Stimulated activated CD4-positive, alpha-beta T cell treated with anti-CD3 and anti-CD28 coated beads, Interleukin-2, amount 100 ng/mL, for 48 hours (primary cell): ENCODE measurements at regions not wholly inside any gene's neighbourhood (a gene's known extent, or its start where the extent isn't known, plus 50 kb on each side); places are given as distances from the start of the nearest gene placed in this dataset.

Experiments
- DNase-seq, 2 donors: peaks; one replicate each; pipeline ENCODE4 v3.0.0-alpha.2; 2020

- DNase-seq = no peak
Observed at GRCh38 chr3:104987859-104988258, 378.9 kb upstream of the ALCAM start.

- no peak for DNase-seq
Observed at GRCh38 chr3:104988496-104988895, 378.2 kb upstream of the ALCAM start.

GRCh38 chr3:104989878-104990277 lies 376.8 kb upstream of the ALCAM start:
- DNase-seq = no peak

DNA sequence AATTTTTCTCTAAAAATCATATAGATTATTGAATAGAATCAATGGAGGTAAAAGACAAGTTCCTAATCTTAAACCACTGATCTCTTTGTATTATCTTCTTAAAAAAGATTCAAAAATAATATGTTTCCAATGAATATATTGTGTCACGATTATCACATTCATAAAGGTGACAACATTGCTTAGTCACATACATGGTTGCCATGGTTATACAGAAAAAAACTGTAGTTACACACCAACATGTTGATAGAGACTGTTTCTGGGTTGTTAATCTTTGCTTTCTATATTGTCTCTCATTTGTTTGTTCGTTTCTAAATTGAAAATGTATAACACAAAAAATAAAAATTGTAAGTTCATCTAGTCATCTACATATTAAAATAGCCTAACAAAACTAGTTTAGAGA lies 376.0 kb upstream of the ALCAM start:
- DNase-seq = no peak

DNA sequence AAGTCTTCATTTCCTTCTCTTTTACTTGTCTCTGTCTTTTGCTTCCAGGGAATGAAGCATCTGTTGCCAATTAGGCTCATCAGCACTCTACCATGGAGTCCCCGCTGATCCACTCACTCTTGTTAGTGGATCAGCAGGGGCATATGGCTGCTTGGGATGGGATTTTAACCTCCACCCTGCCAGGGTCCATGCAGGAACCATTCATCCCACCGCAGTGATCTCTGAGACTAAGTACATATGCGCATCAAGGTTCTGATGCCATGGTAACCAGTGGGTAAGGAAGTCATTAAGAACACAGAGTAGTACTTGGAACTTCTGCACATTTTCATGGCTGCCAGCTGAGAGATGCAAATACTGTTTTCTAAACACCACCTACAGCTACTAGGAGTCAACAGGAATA lies 374.0 kb upstream of the ALCAM start:
- DNase-seq = no peak

DNA sequence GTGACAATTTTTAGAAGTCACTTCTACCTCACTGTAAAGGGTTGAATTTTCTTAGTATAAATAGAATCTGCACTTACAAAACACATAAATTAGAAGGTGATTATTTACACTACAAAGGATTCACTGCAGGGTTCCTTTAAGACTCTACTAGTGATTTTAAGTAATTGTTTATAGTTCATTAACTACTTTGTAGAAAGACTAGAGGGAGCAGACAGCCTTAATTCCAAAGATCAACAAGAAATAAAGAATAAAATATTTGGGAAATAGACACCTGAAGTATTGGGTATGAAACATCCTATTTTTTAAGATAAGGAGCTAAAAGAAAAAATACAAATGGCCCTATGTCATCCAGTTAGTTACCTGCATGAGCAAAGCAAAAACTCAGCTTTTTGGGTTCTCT lies 360.5 kb upstream of the ALCAM start:
- DNase-seq = no peak

DNA sequence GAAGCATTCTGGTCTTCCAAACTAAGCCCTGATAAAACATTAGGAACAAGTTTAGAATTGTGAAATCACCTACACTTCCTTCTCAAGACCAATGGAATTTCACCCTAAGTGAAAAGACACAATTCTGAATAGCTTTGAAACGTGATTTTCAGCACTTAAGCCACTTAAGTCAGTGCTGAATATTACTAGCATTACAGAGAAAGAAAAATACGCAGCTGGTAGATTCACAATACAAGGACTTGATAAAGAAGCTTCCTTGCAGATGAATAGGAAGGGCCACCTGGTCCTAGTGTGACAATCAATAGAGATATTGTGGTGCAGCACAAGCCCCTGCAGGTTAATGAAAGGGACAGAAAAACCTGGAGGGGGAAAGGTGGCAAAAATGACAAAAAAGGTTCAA lies 353.1 kb upstream of the ALCAM start:
- no peak for DNase-seq

DNA sequence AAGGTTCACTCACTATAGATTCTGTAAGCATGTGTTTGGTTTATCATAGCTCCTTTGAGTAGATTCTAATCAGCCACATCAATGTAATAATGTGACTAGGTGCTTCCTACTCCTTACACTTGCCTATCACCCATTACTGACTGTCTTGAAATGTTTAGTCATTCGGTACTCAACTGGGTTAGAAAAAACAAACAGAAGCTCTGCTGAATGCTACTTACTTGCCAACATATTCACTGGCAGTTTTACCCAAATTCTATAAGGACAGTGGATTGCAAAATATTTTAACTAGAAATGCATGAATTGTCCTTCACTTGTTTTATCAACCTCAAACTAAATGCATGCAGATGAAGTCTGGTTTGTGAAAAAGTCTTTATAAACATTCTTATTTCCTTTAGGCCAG lies 352.1 kb upstream of the ALCAM start:
- DNase-seq = no peak

DNA sequence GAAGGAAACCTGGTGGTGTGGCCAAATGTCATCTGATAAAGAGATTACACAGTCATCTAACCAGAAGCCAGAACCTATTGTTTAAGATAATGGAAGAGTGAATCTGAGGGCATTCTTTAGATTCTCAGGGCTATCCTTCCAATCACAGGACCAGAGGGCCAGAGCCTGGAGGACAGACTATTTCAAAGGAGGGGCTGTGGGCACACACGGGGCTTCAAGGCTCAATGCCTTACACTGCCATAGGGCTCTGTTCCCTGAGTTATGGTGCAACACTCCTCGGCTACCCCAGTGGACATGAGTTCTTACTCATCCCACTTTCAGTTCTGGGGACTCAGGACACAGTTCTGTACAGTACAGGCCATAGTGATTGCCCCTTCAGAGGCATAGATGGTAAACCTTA lies 343.9 kb upstream of the ALCAM start:
- no peak for DNase-seq

DNA sequence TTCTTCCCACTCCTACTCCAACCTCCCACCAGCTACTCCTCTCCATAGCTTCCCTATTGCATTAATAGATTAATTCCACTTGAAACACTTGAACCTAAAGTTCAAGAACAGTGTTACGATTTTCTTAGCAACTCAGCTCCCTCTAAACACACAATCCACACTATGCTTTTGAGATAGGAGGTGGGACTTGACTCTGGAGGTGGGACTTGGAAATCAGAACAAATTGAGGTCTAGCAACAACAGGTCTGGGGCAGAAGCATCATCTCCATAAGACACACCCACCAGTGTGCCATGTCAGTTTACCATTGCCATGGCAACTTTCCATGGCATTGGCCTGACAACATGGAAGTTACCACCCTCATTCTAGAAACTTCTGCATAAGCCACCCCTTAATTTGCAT lies 336.5 kb upstream of the ALCAM start:
- no peak for DNase-seq

DNA sequence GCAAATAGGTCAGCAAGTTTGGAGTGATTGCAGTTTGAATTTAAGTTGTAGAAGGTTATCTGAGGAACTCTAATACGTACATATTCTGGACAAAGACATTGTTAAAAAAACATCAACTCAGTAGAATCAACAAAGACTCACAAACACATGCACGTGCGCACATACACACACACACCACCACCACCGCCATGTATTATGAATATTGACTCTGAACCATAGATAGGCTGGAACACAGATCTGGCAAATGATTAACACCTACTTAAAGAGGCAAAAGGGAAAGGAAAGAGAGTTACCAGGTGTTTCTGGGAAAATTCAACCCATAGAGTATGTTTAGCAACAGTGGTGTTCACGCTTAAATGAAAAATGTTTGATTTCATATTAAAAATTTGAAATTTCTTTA lies 334.2 kb upstream of the ALCAM start:
- DNase-seq = no peak

- DNase-seq = no peak
Observed at GRCh38 chr3:105033081-105033480, 333.6 kb upstream of the ALCAM start.

- DNase-seq = no peak
Observed at GRCh38 chr3:105039004-105039403, 327.7 kb upstream of the ALCAM start.

- DNase-seq = no peak
Observed at GRCh38 chr3:105040026-105040622, 326.6 kb upstream of the ALCAM start.

GRCh38 chr3:105042586-105042985 lies 324.1 kb upstream of the ALCAM start:
- DNase-seq = no peak

GRCh38 chr3:105051111-105051510 lies 315.6 kb upstream of the ALCAM start:
- no peak for DNase-seq

DNA sequence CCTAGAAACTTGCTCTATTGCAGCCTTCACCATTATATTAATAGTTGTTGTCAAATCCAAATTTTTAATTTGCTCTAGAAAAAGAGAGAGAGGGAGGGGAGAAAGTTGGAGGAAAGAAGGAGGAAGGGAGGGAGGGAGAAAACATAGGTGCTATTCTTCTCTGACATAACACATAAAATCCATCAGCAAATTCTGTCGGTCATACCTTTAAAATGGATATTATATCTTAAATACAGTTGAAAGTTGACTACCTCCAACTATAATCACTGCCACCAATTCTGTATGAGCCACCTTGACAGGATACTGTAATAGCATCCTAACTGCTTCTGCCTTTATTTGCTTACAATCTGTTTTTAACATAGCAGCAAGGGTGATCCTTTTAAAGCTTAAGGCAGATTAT lies 314.7 kb upstream of the ALCAM start:
- DNase-seq = no peak

DNA sequence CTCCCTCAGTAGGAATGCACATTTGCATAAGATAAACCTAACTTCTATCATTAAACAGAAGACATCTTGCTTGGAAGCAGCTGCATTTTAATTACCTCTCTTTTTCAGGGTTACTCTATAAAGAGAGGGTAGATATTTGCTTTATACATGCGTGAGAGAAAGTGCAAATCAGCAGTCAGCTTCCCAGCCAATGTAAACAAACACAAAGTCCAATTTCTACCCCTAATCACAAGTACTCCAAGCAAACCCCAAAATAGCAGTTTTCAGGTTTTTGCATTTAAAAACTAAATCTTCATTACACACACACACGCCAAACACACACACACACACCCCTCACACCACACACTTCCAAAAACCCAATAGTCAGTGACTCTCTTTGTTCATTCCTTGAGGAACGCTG lies 303.9 kb upstream of the ALCAM start:
- no peak for DNase-seq

- DNase-seq = no peak
Observed at GRCh38 chr3:105065895-105066839, 300.5 kb upstream of the ALCAM start.

GRCh38 chr3:105067361-105067760 lies 299.3 kb upstream of the ALCAM start:
- DNase-seq = no peak

DNA sequence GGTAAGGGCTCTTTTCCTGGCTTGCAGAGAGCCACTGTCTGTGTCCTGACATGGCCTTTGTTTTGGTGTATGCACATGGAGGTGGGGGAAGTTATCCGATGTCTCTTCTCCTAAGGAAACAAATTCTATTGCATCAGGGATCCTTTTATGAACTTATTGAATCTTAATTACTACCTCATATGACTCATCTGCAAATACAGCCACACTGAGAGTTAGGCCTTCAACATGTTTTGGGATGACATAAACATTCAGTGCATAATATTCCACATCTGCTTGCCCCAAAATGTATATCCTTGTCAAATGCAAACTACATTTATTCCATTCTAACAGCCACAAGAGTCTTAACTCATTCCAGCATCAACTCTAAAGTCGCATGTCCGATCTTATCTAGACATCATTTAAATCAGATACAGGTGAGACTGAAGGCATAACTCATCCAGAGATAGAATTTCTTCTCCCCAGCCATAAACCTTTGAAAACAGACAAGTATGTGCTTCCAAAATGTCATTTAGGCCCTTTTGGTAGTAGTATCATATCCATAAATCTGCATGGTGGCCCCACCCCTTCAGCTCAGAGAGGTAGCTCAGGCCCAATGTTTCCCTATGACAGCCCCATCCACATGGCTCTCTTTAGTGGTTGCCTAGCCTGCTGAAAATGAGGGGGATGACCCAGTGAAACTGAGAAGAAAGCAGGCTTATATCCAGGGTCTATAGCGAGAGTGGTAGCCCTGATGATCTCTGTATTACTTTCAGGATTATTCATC lies 289.5 kb upstream of the ALCAM start:
- DNase-seq = no peak

- DNase-seq = no peak
Observed at GRCh38 chr3:105083945-105084344, 282.8 kb upstream of the ALCAM start.

- DNase-seq = no peak
Observed at GRCh38 chr3:105085506-105085905, 281.2 kb upstream of the ALCAM start.
